Thyroid gland (tissue), 4 donors: ENCODE measurements at regions not wholly inside any gene's neighbourhood (a gene's known extent, or its start where the extent isn't known, plus 50 kb on each side); places are given as distances from the start of the nearest gene placed in this dataset.

Source experiments
- POLR2A ChIP-seq, 2 donors: fragments of 450-650 bp; IDR thresholded peaks; one replicate each; pipeline ENCODE4 v1.6.1; 2017; ENCODE audit warnings: antibody characterized with exemption in 2 of 2, mild to moderate bottlenecking in 2 of 2, moderate library complexity in 1 of 2
- TF ChIP-seq, protein P1 (sequence below), 6 experiments: fragments of 200-600 bp in 3 of 6; fragments of 450-650 bp in 3 of 6; sonication (generic) in 3 of 6; IDR thresholded peaks; one replicate each; pipeline ENCODE4 v1.5.1; 2016 to 2019; ENCODE audit warnings: antibody characterized with exemption in 6 of 6, mild to moderate bottlenecking in 2 of 6, inconsistent platforms in 1 of 6, moderate library complexity in 1 of 6

DNA sequence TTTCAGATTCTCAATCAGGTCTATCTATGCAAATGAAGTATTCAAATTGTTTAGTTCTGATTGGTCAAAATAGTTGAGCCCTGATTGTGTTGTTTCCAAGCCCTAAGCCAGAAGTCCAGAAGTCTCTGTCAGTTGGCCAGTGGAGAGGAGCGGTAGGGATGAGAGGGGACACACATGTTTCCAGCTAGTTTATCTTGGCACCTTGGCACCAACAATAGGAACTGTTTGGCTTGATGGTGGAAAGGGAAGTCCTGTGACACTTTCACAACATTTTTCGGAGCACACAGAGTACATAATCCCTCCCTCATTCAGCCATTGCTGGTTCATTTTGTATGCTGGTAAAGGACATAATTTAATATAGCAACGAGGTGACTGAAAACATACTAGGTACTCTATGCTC lies 1661.6 kb downstream of the SUCLG1 start:
- TF ChIP-seq, protein P1, sequence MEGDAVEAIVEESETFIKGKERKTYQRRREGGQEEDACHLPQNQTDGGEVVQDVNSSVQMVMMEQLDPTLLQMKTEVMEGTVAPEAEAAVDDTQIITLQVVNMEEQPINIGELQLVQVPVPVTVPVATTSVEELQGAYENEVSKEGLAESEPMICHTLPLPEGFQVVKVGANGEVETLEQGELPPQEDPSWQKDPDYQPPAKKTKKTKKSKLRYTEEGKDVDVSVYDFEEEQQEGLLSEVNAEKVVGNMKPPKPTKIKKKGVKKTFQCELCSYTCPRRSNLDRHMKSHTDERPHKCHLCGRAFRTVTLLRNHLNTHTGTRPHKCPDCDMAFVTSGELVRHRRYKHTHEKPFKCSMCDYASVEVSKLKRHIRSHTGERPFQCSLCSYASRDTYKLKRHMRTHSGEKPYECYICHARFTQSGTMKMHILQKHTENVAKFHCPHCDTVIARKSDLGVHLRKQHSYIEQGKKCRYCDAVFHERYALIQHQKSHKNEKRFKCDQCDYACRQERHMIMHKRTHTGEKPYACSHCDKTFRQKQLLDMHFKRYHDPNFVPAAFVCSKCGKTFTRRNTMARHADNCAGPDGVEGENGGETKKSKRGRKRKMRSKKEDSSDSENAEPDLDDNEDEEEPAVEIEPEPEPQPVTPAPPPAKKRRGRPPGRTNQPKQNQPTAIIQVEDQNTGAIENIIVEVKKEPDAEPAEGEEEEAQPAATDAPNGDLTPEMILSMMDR (IDR thresholded peaks at IDR 0.05), result no peak
- TF ChIP-seq POLR2A (IDR thresholded peaks at IDR 0.05), result no peak
